NCI-H2196 treated with DMSO at 0.1 percent for 48 hours (cell line): ENCODE measurements at regions not wholly inside any gene's neighbourhood (a gene's known extent, or its start where the extent isn't known, plus 50 kb on each side); places are given as distances from the start of the nearest gene placed in this dataset.

Experiments
- DNase-seq: peaks from one replicate; lab custom pipeline; 2025; ENCODE audit not compliant: unreplicated experiment; lab: John Stamatoyannopoulos, UW

DNA sequence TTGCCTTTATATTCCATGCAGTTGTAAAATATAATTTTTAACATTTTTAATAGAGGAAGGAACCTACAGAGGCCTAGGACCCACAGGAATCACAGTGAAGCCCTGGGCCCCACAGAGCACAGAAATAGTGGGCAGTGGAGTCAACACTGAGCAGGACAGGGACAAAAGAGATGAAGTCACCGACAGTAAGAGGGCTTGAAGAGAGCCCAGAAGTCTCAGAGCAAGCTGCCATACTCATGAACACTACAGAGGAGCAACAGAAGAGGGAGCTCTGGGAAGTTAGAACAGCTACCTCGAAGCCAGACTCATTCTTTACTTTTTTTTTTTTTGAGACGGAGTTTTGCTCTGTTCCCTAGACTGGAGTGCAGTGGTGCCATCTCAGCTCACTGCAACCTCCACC lies 149.3 kb upstream of the TENM3 start:
- DNase-seq, result no peak

- DNase-seq, result no peak
Observed at GRCh38 chr4:182101618-182102017, 141.6 kb upstream of the TENM3 start.

- no peak for DNase-seq
Observed at GRCh38 chr4:182102576-182102975, 140.6 kb upstream of the TENM3 start.

DNA sequence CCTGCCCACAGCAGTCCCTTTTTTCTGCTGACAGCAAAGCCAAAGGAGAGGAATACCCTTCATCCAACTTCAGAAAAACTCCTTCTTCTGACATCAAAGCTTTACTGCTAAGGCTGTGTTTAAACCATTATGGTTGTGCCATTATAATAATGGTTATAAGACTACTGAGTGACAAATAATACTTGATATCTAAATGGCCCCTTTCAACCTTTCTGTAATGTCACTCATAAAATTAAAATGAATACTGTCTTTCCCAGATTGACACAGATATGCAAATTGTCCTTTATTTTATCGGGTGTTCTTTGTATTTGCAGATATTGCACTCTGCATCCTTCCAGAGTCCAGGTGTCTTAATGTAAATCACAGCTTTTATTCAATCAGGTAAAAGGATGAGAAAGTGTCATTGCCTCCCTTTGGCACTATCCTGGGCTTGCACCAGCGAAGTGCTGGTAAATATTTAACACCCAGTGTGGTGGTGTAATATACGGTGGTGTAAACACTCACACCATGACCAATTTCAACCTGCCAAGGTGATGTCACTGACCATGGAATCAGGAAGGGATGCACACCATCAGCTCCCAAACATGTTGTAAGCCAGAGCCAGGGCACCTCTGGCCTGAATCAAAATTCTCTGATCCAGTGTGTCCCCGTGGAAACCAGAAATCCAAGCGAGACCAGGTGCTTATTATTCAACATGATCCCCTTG lies 139.4 kb upstream of the TENM3 start:
- no peak for DNase-seq

GRCh38 chr4:182105416-182105815 lies 137.8 kb upstream of the TENM3 start:
- no peak for DNase-seq

DNA sequence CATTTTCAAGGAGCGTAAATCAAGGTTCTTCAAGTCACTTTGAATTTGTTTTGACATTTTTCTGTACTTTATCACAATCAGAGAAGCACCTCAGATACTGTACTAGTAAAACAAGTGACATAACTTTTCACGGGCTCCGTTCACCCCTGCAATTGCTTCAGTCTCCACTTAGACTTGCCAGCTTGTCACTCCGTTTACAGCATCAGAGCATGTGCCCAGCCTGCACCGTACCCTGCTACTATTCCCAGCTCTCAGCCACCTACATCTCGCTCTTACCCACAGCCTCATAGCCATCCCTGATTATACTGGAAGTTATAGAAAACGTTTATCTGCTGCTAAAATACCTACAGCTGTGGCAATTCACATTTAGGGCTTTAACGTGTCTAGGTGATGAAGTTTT lies 135.3 kb upstream of the TENM3 start:
- DNase-seq, result no peak

GRCh38 chr4:182111586-182111985 lies 131.6 kb upstream of the TENM3 start:
- DNase-seq, result no peak

DNA sequence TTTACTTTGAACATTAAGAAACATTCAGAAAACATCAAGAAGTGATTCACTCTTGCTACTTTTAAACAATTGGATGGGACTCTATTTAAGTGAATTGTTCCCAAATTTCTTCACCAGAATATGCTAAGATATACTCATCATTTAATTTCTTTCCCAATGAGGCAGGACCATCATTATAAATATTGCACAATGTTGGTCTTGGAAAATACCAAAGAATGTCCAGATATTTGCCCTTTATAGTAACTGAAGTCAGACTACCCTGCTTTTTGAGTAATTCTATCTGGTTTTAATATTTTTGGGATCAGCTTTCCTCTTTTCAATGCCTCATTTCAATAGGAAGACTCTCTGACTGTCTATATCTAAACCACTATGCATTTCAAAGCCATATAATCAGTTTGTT lies 129.4 kb upstream of the TENM3 start:
- no peak for DNase-seq

GRCh38 chr4:182124359-182124758 lies 118.8 kb upstream of the TENM3 start:
- no peak for DNase-seq

DNA sequence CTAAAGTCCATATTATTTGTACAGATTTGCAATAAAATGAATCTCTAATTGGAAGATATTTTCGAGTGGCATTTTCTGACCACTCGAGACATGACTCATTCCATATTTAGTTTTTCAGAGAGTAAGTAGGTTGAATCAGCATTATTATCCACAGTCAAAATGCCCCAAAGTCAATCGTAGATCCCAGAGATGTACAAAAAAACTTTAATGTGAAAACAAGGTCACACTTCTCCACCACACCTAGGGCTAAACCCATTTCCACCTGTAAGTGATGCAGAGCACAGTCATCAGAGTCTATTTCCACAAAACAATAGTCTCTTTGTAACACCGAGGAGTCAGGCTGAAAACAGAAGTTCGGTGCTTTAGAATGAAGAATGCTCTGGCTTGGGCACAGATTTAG lies 117.1 kb upstream of the TENM3 start:
- no peak for DNase-seq

DNA sequence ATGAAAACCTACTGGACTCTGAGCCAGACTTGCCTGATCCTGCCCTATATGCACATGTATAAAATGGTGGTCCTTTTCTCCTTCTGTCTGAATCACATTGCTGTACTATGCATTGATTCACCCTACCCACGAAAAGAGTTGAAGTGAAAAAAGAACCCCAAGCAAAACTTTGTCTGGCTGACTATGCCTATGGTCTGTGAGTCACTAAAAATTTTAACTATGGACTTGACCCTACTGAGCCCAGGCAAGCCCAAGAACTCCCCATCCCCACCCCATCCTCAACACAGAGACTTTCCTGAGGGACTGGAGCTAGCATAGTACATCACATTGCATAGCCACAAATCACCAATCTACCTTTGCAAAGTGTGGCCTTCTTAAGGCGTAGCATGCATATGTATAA lies 116.6 kb upstream of the TENM3 start:
- no peak for DNase-seq

DNA sequence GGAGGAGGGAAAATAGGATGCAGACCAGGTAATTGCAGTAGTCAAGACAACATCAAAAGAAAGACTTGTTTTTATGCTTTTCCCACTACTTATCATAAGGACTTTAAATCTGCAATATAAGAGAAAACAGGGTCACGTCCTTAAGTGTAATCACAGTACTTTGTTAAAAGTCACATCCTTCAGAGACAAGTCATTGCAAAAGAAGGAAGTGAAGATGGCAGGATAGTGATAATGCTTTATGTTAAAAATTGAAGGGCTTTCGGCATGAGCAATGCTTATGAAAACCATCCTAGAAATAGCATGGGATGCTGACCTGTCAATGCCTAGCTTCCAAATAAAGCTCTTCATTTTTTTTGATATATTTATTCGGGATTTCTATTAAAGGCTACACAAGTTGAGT lies 110.2 kb upstream of the TENM3 start:
- no peak for DNase-seq

DNA sequence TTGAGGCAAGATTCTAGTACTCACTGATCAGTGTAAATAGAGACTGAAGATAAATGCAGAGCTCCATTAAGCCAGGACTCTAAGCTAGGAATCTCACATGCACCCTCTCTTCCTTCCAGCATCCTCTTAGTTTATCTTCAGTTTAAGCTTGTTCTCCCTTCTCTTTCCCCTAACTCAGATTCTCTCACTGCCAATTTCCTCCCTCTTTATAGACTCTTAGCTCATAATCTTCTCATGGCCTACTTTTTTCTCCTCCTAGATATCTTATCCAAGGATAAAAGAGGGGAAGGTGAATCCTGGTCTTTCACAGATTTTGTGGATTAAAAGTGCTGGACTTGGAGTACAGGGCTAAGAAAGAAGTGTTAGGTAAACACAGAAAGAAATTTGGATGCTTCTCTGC lies 108.9 kb upstream of the TENM3 start:
- DNase-seq, result no peak

- no peak for DNase-seq
Observed at GRCh38 chr4:182136201-182136600, 107.0 kb upstream of the TENM3 start.

DNA sequence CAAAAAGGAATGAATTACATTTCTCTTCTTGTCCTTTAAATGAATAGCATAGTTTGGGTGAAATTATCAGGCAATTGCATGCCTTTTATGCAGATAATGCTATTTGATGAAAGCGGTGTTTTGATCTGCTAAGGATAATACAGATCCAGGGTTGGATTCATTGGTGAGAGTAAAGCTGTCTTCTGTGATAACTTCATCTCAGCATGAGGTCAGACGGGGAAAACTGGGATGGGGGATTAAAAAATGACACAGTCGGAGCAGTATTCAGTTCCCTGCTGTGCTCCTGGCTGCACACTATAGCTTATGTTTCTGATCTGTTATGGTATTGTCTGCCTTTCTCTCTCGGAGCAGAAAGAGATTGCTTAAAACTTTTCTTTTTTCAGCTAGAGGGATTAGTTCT lies 105.9 kb upstream of the TENM3 start:
- DNase-seq, result no peak

GRCh38 chr4:182139491-182139890 lies 103.7 kb upstream of the TENM3 start:
- no peak for DNase-seq

DNA sequence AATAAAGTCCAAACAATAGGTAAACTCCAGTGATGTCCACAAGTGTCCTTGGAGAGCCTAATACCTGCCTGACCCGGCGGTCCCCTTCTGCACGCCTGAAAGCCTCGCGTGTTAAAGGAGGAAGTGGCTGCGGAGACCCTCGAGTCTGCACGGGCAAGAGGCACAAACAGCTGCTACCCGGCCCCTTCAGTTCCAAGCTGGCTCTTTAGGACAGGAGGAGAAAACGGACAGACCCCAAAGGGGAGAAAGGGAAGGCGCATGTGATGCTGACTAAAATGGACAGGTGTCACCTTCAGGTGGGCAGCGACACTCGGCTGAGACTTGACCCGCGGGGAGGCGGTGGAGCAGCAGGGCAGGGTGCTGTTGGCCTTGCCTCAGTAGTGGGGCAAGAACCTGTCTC lies 102.7 kb upstream of the TENM3 start:
- no peak for DNase-seq

GRCh38 chr4:182141061-182141460 lies 102.1 kb upstream of the TENM3 start:
- DNase-seq, result no peak

- no peak for DNase-seq
Observed at GRCh38 chr4:182142176-182143085, 100.8 kb upstream of the TENM3 start.

- no peak for DNase-seq
Observed at GRCh38 chr4:182143086-182143821, 99.9 kb upstream of the TENM3 start.

DNA sequence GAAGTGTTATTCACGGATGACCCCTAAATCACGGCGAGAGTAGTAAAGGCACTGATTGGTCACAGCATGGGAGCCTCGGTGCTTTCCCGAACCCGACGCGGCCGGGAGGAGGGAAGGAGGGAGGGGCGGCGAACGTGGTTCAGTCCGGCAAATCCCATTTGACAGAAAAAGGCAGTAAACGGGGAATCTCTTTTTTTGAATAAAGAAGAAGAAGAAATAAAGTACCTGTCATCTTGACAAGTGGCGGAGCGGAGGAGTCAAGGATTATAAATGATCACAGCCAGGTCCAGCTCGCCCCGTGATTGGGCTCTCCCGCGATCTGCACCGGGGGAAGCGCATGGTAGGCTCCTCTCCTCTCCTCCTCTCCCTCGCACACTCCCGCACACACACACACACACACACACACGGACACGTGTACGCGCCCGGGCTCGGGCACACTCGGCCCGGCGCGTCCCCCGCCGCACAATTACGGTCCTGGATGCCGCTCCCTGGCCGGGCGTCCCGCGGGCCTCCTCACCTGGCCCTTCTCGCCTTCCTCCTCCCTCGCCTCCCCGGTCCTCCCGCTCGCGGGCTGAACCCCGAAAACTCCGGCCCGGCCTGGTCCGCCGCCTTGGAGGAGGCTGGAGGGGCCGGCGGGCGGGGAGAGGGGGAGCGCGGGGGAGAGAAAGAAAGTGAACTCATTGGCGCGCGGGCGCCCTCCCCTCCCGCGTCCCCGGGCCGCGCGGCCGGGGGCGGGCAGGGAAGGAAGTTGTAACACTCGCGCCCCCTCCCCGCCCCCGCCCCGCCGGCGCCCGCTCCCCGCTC lies 99.2 kb upstream of the TENM3 start:
- DNase-seq, result peak; percentile 25
